ENCODE measurements at regions not wholly inside any gene's neighbourhood (a gene's known extent, or its start where the extent isn't known, plus 50 kb on each side); places are given as distances from the start of the nearest gene placed in this dataset.

- no peak for TF ChIP-seq CTCF (IDR thresholded peaks at IDR 0.05; ENCODE audit: insufficient read depth, missing control alignments)
- FAIRE-seq, result no peak
- no peak for DNase-seq (ENCODE audit: insufficient read length, low spot score)
Measured at GRCh38 chr10:130882906-130883305, 428.6 kb downstream of the TCERG1L start.

GRCh38 chr10:130884456-130884855, 427.1 kb downstream of the TCERG1L start:
- TF ChIP-seq CTCF (IDR thresholded peaks at IDR 0.05; ENCODE audit: insufficient read depth, missing control alignments), result no peak
- DNase-seq (ENCODE audit: insufficient read length, low spot score) (no peak), FAIRE-seq (no peak)

- FAIRE-seq (no peak), DNase-seq (ENCODE audit: insufficient read length, low spot score) (no peak)
- TF ChIP-seq CTCF (IDR thresholded peaks at IDR 0.05; ENCODE audit: insufficient read depth, missing control alignments), result no peak
Measured at GRCh38 chr10:130885021-130885655, 426.4 kb downstream of the TCERG1L start.

DNA sequence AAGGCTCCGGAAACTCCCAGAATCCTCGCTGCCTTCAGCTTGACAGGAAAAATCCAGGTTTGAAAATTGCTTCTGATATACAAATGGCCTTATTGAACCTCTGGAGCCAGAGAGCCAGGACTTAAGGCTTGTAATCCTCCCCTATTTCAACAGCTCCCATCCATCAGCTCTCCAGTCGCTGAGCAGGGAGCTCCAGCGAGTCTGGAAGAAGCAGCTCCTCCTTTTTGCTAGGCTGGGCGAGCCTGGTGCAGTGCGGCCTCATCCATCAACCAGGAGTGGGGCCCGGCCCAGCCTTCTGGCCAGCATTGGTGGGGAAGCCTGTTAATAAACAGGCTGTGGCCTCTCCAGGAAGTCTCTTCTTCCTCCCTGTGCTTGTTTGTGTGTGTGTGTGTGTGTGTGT, 424.4 kb downstream of the TCERG1L start:
- TF ChIP-seq CTCF (IDR thresholded peaks at IDR 0.05; ENCODE audit: insufficient read depth, missing control alignments), result no peak
- FAIRE-seq (no peak), DNase-seq (ENCODE audit: insufficient read length, low spot score) (no peak)

DNA sequence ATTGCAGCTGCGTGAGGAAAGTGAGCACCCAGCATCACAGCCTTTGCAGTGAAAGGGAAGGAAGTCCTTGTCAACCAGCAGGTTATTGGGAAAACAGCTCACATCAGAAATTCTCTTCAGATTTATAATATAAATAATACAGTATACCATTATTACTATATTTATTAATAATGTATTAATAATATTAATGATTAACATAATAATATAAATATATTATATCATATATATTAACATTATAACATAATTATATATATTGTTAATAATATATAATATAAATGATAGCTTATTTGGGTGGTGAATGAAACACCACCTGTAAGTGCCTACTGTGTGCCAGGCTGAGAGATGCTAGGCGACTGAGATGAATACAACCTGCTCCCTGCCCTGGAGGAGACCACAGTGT, 423.0 kb downstream of the TCERG1L start:
- TF ChIP-seq CTCF (IDR thresholded peaks at IDR 0.05; ENCODE audit: insufficient read depth, missing control alignments), result no peak
- FAIRE-seq (no peak), DNase-seq (ENCODE audit: insufficient read length, low spot score) (no peak)

DNA sequence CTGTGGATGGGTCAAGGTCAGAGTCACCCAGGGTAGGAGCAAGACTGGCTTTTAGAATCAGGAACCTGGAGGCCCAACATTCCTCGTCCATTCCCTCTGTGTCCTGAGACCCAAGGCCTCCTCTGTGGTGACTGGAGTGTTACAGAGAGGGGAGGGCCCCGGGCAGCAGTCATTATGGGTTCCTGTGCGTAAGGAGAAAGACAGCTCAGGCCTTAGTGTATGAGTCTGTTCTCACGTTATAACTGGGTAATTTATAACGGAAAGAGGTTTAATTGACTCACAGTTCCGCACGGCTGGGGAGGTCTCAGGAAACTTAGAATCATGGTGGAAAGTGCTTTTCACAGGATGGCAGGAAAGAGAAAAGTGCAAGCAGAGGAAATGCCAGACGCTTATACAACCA, 422.3 kb downstream of the TCERG1L start:
- FAIRE-seq (no peak), DNase-seq (ENCODE audit: insufficient read length, low spot score) (no peak)
- TF ChIP-seq CTCF (IDR thresholded peaks at IDR 0.05; ENCODE audit: insufficient read depth, missing control alignments), result no peak

DNA sequence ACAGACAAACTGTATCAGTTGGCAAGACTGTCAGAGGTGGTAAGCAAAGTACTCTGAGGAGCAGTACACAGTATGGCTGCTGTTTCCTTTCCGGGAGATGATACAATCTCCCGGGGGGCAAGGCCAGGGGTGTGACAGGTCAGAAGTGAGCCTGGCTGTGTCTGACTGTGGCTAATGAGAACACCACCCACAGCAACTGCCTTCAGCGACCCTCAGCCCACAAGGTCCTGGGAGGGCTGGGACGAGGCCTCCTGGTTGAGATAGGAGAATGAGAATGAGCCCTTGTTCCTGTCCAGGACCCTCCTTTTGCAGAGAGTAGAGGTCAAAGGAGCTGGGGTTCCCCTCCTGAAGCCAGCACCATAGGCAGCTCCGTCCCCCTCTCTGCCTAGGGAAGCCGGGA, 421.7 kb downstream of the TCERG1L start:
- DNase-seq (ENCODE audit: insufficient read length, low spot score), result no peak
- TF ChIP-seq CTCF (IDR thresholded peaks at IDR 0.05; ENCODE audit: insufficient read depth, missing control alignments), result no peak
- no peak for FAIRE-seq

Data from D721Med (cell line).